C4-2B (cell line): ENCODE measurements at regions not wholly inside any gene's neighbourhood (a gene's known extent, or its start where the extent isn't known, plus 50 kb on each side); places are given as distances from the start of the nearest gene placed in this dataset.
"Not testable (repeated sequence)": the region's sequence is repeated elsewhere in the genome, so short reads cannot be mapped to it uniquely, and the experiment has no call there.

Experiments
- H3K27ac ChIP-seq: fragments of 450-650 bp; 2 replicates; pipeline ENCODE4 v1.5.1; 2017
- ZFX ChIP-seq: fragments of 450-650 bp; IDR thresholded peaks from 2 replicates; pipeline ENCODE4 v1.6.1; 2017
- TF ChIP-seq, protein P1 (sequence below): fragments of 450-650 bp; conservative IDR thresholded peaks from 2 replicates; pipeline ENCODE4 v1.5.1; 2017; ENCODE audit warnings: mild to moderate bottlenecking

DNA sequence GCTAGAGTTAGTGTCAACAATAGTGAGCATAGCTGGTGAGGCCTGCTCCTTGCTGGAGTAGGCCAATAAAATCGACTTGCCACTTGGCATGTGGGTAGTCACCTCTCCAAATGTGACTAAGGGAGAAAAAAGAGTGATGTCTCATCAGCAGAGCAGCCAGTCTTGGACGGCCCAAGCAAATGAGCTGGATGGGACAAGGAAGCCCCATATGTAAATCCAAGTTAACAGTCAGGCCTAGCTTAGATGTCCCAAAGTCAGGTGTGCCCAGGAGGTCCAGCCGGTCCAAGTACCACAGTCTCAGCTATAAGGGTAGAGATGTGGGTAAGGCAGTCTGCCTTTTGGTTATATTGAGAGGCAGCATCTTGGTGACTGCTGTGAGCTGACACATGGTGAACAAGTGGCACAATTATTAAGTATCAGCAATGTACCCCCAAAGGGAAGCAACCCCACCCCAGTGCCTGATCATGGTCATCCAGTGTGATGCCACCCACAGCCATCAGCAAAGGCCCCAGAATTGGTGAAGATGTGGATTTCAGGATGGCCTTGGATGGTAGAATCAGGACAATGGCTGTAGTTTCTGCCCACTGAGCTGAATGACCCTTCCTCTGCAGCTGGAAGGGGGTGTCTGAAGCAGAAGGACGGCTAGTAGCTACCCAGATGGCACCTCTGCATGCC is 83.4 kb downstream of the TNFRSF13B start:
- H3K27ac ChIP-seq, result no peak overlapping the region
- no peak for TF ChIP-seq ZFX
- TF ChIP-seq, protein P1, sequence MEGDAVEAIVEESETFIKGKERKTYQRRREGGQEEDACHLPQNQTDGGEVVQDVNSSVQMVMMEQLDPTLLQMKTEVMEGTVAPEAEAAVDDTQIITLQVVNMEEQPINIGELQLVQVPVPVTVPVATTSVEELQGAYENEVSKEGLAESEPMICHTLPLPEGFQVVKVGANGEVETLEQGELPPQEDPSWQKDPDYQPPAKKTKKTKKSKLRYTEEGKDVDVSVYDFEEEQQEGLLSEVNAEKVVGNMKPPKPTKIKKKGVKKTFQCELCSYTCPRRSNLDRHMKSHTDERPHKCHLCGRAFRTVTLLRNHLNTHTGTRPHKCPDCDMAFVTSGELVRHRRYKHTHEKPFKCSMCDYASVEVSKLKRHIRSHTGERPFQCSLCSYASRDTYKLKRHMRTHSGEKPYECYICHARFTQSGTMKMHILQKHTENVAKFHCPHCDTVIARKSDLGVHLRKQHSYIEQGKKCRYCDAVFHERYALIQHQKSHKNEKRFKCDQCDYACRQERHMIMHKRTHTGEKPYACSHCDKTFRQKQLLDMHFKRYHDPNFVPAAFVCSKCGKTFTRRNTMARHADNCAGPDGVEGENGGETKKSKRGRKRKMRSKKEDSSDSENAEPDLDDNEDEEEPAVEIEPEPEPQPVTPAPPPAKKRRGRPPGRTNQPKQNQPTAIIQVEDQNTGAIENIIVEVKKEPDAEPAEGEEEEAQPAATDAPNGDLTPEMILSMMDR, result no peak

DNA sequence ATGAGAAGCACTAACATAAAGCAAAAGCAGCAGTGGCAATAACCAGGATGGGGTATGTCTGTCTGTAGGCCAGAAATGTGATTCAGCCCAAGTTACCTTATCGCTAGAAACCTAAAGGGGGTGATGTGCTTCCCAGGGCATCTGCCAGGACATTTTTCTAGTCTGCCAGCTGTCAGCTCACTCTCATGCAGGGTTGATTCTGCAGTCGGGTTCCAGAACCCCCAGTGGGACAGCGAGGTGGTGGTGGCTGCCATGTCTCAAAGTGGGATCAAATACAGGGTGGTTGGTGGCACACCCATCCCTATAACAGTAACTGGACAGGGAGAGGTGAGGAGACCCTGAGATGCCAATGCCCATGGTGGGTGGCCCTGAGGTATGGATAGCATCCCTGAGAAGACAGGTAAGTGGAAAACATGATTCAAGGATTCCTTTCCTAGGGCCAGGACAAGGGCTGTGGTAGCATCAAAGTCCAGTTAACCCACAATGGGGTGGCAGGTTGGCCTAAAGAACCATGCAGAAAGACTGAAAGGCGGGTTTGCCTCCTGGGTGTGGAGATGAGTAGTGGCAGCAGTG is 84.3 kb downstream of the TNFRSF13B start:
- TF ChIP-seq ZFX, result no peak
- H3K27ac ChIP-seq, result no peak overlapping the region

DNA sequence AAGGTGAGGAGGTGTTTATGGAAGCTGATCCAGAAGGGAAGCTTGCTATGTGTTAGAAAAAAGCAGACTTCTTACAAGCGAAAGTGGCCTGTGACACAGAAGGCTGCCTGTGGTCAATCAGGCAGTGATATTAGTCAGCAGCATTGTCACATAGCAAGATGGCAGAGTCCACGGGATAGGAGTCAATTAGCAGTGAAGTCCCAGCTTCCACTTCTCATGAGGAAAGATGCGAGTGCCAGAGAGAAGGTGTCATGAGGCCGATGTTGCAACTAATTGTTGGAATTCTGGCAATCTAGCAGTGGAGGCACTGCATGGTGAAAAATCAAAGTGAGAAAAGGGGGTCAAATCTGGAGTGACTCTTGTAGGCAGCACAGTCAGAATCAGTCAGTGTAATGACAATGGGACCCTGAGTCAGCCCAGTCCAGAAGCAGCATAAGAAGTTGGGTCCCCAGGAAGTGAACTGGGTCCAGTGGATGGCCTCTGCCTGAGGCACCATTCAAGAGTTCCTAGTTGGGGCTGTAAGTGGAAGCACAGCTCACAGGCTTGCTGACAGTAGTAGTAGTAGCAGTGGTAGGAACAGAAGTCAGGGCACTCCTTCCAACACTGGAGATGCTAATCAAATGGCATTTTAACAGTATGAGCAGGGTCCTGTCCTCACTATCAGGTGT is 85.1 kb downstream of the TNFRSF13B start:
- H3K27ac ChIP-seq, result no peak overlapping the region
- no peak for TF ChIP-seq ZFX
- TF ChIP-seq, protein P1, result no peak

DNA sequence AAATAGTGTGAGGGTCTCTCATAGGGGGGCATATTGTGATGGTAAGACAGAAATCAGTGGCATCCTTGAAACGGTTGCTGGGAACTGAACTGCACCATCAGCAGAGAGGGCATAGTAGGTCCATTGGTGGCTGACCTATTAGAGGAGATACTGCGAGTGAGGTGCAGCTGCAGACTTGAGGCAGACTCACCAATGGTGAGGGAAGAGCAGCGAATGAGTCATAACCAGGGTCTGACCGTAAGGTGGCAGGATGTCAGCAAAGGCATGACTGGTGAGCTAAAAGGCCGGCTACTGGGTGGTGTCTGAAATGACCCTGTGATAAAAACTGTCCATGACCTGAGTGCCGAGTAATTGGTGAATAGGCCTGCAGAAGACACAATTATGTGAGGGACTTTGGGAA is 86.7 kb downstream of the TNFRSF13B start:
- not testable (repeated sequence) for H3K27ac ChIP-seq

DNA sequence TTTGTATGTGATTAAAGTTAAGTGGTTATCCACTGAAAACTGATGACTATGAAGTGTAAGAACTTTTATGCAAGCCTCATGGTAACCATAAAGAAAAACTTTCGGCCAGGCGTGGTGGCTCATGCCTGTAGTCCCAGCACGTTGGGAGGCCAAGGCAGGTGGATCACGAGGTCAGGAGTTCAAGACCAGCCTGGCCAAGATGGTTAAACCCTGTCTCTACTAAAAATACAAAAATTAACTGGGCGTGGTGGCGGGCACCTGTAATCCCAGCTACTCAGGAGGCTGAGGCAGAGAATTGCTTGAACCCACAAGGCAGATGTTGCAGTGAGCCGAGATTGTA is 89.0 kb downstream of the TNFRSF13B start:
- H3K27ac ChIP-seq, result not testable (repeated sequence)

DNA sequence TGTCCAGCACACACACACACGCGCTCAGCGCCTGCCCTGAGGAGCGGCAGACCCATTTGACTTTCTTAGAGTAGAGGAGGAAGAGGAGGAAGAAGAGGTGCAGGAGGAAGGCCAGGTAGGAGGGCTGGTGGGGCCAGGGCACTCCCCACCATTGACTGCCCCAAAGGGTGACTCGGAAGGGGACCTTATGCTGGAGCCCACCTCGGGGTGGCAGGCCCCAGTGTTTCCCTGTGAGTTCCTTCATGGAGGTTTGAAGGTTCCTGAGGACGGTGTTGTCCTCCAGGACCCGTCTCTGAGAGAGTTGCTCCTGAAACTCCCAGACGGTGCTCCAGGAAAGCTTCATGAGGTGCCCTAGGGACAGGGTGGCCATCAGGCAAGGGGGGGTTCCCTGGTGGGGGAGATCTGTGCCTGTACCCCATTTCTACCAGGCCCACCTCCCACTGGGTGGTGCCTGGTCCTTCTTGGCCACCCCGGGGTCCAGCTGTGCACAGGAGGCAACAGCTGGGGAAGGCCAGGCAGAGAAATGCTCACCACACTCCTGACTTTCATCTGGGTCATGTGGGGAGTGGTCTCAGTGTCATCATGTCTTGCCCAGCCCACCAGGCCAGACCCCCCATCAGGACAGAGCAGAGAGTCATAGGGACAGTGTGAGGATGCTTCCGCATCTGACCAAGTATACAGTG is 89.5 kb downstream of the TNFRSF13B start:
- no peak overlapping the region for H3K27ac ChIP-seq
- TF ChIP-seq ZFX, result no peak
- TF ChIP-seq, protein P1, result no peak

DNA sequence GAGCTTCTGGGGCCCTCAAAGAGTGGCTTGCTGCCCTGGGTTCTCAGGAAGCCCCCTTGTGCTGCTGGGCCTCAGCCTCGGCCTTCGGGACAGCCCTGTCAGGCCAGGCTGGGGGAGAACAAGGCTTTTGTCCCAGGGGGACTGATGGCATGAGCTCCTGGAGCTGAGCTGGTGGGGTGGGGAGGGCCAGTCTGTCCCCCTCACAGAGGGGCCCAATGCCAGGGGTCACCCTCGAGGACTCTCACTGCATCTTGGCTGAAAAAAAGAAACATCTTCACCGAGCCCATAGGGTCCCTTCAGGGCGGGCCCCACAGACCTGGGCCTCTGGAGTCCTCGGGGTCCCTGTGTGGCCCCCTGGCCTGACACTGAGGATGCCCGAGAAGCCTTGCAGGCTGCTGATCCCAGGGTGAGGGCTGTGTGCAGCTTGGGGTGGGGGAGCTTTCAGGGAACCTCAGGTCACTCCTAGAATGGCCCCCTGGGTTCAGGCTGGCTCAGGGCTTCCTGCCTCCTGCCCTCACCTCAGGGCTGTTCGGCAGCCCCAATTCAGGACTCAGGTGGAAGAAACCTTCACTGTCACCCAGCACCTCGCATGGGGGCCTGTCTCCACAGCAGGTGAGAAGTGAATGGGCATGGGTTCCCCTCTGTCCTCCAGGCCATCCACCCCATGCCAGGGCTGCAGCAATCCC is 90.5 kb downstream of the TNFRSF13B start:
- no peak for TF ChIP-seq ZFX
- TF ChIP-seq, protein P1, result no peak
- H3K27ac ChIP-seq, result no peak overlapping the region

DNA sequence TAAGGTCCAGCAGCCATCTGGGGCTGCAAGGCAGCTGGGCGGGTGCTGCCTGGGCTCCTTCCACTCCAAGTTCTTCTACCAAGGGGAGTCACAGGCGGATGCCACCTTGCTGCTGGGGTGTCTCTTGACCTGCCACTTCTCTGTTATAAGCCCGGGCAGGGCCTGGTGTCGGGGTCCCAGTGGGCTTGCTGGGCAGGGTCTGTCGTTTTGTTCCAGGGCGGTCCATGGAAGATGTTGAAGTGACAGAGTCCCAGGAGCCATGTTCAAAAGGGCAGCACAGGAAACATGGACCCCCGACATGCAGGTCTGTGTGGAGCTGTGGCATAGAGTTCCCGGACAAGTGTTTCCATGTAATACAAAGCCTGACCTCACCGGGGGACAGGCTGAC is 91.1 kb downstream of the TNFRSF13B start:
- H3K27ac ChIP-seq, result no peak overlapping the region
- no peak for TF ChIP-seq ZFX
- TF ChIP-seq, protein P1, result no peak
